ENCODE measurements at regions not wholly inside any gene's neighbourhood (a gene's known extent, or its start where the extent isn't known, plus 50 kb on each side); places are given as distances from the start of the nearest gene placed in this dataset.

GRCh38 chr2:138115666-138116065 lies 151.4 kb downstream of the HNMT start:
- no peak for TF ChIP-seq CTCF (IDR thresholded peaks at IDR 0.05)
- Histone ChIP-seq H3K4me1 (no peaks in the 10 kb centered on the region), H3K4me3 (no peak overlapping the region), H3K36me3 (no peaks in the 10 kb centered on the region), H3K27me3 (no peaks in the 10 kb centered on the region), H3K27ac (no peak overlapping the region), H3K9me3 (no peaks in the 10 kb centered on the region)
- ATAC-seq (no peak), DNase-seq (no peak)
- intact Hi-C loops (cut with DNase I): no loop called here

DNA sequence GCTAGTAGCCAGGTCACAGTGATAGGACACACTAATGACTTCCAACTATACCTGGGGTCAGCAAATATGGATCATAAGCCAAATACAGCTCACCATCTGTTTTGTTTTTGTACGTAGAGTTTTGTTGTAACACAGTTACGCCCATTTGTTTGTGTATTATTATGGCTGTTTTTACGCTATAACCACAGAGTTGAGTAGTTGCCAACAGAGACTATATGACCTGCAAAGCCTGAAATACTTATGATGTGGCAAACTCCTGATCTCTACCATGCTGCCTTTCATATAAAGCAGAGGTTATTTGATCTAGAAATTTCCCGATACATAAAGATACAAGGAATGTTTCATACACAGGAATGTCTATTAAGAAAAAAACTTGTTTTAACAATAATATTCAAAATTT lies 152.2 kb downstream of the HNMT start:
- Histone ChIP-seq H3K36me3 (no peaks in the 10 kb centered on the region), H3K9me3 (no peaks in the 10 kb centered on the region), H3K27me3 (no peaks in the 10 kb centered on the region), H3K27ac (no peak overlapping the region), H3K4me3 (no peak overlapping the region), H3K4me1 (no peaks in the 10 kb centered on the region)
- ATAC-seq (no peak), DNase-seq (no peak)
- no peak for TF ChIP-seq CTCF (IDR thresholded peaks at IDR 0.05)
- intact Hi-C loops (cut with DNase I): no loop called here

DNA sequence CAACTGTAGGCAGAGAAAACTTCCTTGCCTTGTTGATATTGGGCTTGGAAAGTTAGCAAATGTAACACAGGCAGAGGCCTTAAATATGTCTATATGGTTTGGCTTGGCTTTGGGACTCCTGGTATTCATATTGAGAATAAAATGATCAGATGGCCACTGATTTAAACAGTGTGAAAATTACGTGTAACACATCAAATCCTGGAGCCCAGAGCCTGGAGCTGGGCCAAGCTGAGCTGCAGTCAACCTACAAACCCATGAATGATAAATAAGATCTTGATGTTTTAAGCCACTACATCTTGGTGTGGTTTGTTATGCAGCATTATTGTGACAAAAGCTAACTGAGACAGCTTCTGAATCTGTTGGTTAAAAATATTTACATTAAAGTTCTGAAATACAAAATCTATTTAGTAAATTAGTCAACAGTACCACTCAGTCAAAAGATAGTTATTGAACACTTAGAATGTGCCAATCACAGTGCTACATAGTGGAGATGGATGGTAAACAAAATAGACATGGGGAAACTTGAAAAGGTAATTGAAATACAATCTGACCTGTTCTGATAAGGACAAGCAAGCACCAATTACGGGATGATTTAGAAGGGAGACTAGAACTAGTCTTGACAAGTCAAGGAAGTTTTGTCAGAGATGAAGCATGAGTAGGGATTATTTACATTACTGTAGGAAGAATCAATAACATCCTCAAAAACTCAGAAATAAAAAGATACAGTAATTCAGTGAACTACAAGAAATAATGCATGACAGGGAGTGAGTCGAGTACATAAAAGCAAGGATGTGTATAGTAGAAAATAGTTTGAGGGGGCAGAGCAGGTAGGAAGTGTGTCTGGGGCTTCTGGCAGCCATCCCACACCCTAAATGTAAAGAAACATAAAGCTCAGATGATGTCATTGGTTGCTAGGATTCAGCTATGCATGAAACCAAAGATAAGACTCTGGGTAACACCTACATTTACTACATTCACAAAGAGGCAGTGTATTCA lies 157.7 kb downstream of the HNMT start:
- no peaks in the 10 kb centered on the region for H3K9me3 ChIP-seq
- intact Hi-C loops (cut with DNase I): no loop called here
- DNase-seq (no peak), ATAC-seq (no peak)
- no peak overlapping the region for H3K4me3 ChIP-seq
- no peaks in the 10 kb centered on the region for H3K36me3 ChIP-seq
- no peak for TF ChIP-seq CTCF (IDR thresholded peaks at IDR 0.05)
- no peaks in the 10 kb centered on the region for H3K4me1 ChIP-seq
- no peaks in the 10 kb centered on the region for H3K27me3 ChIP-seq
- H3K27ac ChIP-seq: no peak overlapping the region

DNA sequence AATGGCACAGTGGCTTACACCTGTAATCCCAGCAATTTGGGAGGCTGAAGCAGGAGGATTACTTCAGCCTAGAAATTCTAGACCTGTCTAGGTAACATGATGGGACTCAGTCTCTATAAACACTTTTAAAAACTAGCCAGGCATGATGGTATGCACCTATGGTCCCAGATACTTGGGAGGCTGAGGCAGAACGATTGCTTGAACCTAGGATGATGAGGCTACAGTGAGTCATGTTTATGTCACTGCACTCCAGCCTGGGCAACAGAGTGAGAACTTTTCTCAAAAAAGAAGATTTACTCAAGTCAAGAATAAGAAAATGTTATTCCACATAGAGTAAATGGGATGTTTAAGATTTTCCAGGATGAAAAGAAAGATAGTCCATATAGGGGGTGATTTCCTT lies 158.6 kb downstream of the HNMT start:
- DNase-seq (no peak), ATAC-seq (no peak)
- Histone ChIP-seq H3K27ac (no peak overlapping the region), H3K4me3 (no peak overlapping the region), H3K36me3 (no peaks in the 10 kb centered on the region), H3K27me3 (no peaks in the 10 kb centered on the region), H3K9me3 (no peaks in the 10 kb centered on the region), H3K4me1 (no peaks in the 10 kb centered on the region)
- intact Hi-C loops (cut with DNase I): no loop called here
- no peak for TF ChIP-seq CTCF (IDR thresholded peaks at IDR 0.05)

DNA sequence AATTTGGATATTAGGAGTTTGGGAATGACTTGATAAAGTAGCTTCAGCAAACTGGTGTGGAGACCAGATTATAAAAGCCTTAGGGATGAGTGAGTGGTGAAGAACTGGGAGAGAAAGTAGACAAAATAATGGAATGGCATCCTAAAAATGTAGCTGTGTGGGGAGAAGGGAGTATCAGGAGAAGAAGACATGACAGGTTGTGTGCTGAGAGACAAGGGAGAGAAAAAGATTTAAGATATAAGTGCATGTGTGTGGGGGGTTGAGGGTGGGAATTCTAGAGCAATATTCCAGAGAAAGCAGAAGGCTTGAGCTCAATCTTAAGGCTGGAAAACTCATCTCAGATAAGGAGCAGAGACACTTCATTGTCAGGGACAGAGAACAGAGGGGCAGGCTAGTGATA lies 159.5 kb downstream of the HNMT start:
- intact Hi-C loops (cut with DNase I): no loop called here
- no peaks in the 10 kb centered on the region for H3K27me3 ChIP-seq
- no peak for TF ChIP-seq CTCF (IDR thresholded peaks at IDR 0.05)
- H3K27ac ChIP-seq: no peak overlapping the region
- H3K36me3 ChIP-seq: no peaks in the 10 kb centered on the region
- H3K4me3 ChIP-seq: no peak overlapping the region
- H3K4me1 ChIP-seq: no peaks in the 10 kb centered on the region
- DNase-seq (no peak), ATAC-seq (no peak)
- no peaks in the 10 kb centered on the region for H3K9me3 ChIP-seq

All from left lung (tissue), 4 donors.